ENCODE measurements at regions not wholly inside any gene's neighbourhood (a gene's known extent, or its start where the extent isn't known, plus 50 kb on each side); places are given as distances from the start of the nearest gene placed in this dataset.

GRCh38 chr14:53391631-53392285 lies 238.6 kb upstream of the DDHD1 start:
- Histone ChIP-seq H4K20me1 (ENCODE audit: insufficient read depth) (no peaks in the 10 kb centered on the region), H3K9me3 (ENCODE audit: insufficient read depth, low read depth) (peaks cover 10% of the 10 kb centered on the region; the same call in 1 of the 2 replicates), H3K27ac (no peak overlapping the region), H3K4me2 (no peak overlapping the region), H3F3A (ENCODE audit: insufficient read depth, low read depth) (no peaks in the 10 kb centered on the region), H3K79me2 (ENCODE audit: low read depth) (no peaks in the 10 kb centered on the region), H2AFZ (no peak overlapping the region), H3K9me2 (ENCODE audit: insufficient read depth) (no peaks in the 10 kb centered on the region), H3K4me3 (no peak overlapping the region), H3K27me3 (ENCODE audit: insufficient read depth, low read depth) (peaks cover 14% of the 10 kb centered on the region; the same call in 1 of the 2 replicates), H3K36me3 (ENCODE audit: low read depth) (no peaks in the 10 kb centered on the region), H3K4me1 (replicated peaks; ENCODE audit: insufficient read depth) (no peaks in the 10 kb centered on the region)
- BruUV-seq (replicated peaks) = no TSS peak
- intact Hi-C loops (cut with micrococcal nuclease; ENCODE audit: unreplicated experiment) = no loop called here
- TF ChIP-seq CTCF (conservative IDR thresholded peaks at IDR 0.05) (no peak), EZH2 (IDR thresholded peaks at IDR 0.05; ENCODE audit: low read depth) (no peak)
- DNase-seq = no peak
- ChIA-PET CTCF (no interaction called here), POLR2A (ENCODE audit: unreplicated experiment) (no interaction called here)

- no peak for DNase-seq
- no TSS peak for BruUV-seq (replicated peaks)
- CTCF ChIA-PET = no interaction called here
- H3K27ac ChIP-seq = no peak overlapping the region
- no peak overlapping the region for H2AFZ ChIP-seq
- no peak for TF ChIP-seq CTCF (conservative IDR thresholded peaks at IDR 0.05)
- TF ChIP-seq EZH2 (IDR thresholded peaks at IDR 0.05; ENCODE audit: low read depth) = no peak
- H3K4me2 ChIP-seq = no peak overlapping the region
- no peaks in the 10 kb centered on the region for H4K20me1 ChIP-seq (ENCODE audit: insufficient read depth)
- no peaks in the 10 kb centered on the region for H3K9me2 ChIP-seq (ENCODE audit: insufficient read depth)
- H3K4me3 ChIP-seq = no peak overlapping the region
- intact Hi-C loops (cut with micrococcal nuclease; ENCODE audit: unreplicated experiment) = no loop called here
- peaks cover 10% of the 10 kb centered on the region; the same call in 1 of the 2 replicates for H3K9me3 ChIP-seq (ENCODE audit: insufficient read depth, low read depth)
- peaks cover 14% of the 10 kb centered on the region; the same call in 1 of the 2 replicates for H3K27me3 ChIP-seq (ENCODE audit: insufficient read depth, low read depth)
- POLR2A ChIA-PET (ENCODE audit: unreplicated experiment) = no interaction called here
- no peaks in the 10 kb centered on the region for H3F3A ChIP-seq (ENCODE audit: insufficient read depth, low read depth)
- no peaks in the 10 kb centered on the region for H3K4me1 ChIP-seq (replicated peaks; ENCODE audit: insufficient read depth)
- no peaks in the 10 kb centered on the region for H3K79me2 ChIP-seq (ENCODE audit: low read depth)
- H3K36me3 ChIP-seq (ENCODE audit: low read depth) = no peaks in the 10 kb centered on the region
Measured at GRCh38 chr14:53391156-53391555, 238.0 kb upstream of the DDHD1 start.

GRCh38 chr14:53390008-53390407 lies 236.9 kb upstream of the DDHD1 start:
- no TSS peak for BruUV-seq (replicated peaks)
- intact Hi-C loops (cut with micrococcal nuclease; ENCODE audit: unreplicated experiment) = no loop called here

More at GRCh38 chr14:53390008-53390407, 236.9 kb upstream of the DDHD1 start:
- H3K27me3 ChIP-seq (ENCODE audit: insufficient read depth, low read depth) = peaks cover 14% of the 10 kb centered on the region; the same call in 1 of the 2 replicates
- no peak overlapping the region for H3K4me2 ChIP-seq
- ChIA-PET CTCF (no interaction called here), POLR2A (ENCODE audit: unreplicated experiment) (no interaction called here)
- peaks cover 7% of the 10 kb centered on the region; the same call in 1 of the 2 replicates for H3K9me3 ChIP-seq (ENCODE audit: insufficient read depth, low read depth)
- no peaks in the 10 kb centered on the region for H4K20me1 ChIP-seq (ENCODE audit: insufficient read depth)
- no peaks in the 10 kb centered on the region for H3K36me3 ChIP-seq (ENCODE audit: low read depth)
- H3K4me3 ChIP-seq = no peak overlapping the region
- TF ChIP-seq CTCF (conservative IDR thresholded peaks at IDR 0.05) = no peak
- TF ChIP-seq EZH2 (IDR thresholded peaks at IDR 0.05; ENCODE audit: low read depth) = no peak
- H3K4me1 ChIP-seq (replicated peaks; ENCODE audit: insufficient read depth) = no peaks in the 10 kb centered on the region
- H2AFZ ChIP-seq = no peak overlapping the region
- no peak for DNase-seq
- H3F3A ChIP-seq (ENCODE audit: insufficient read depth, low read depth) = no peaks in the 10 kb centered on the region
- H3K79me2 ChIP-seq (ENCODE audit: low read depth) = no peaks in the 10 kb centered on the region
- H3K9me2 ChIP-seq (ENCODE audit: insufficient read depth) = no peaks in the 10 kb centered on the region
- no peak overlapping the region for H3K27ac ChIP-seq
